WTC11 (cell line): ENCODE measurements at regions not wholly inside any gene's neighbourhood (a gene's known extent, or its start where the extent isn't known, plus 50 kb on each side); places are given as distances from the start of the nearest gene placed in this dataset.

Source experiments
- ATAC-seq: fragments of 200-7000 bp; cut with Tn5 transposase; 2 replicates; pipeline ENCODE4 v1.10.0; 2021; ENCODE audit warnings: mild to moderate bottlenecking, moderate library complexity
- CTCF ChIA-PET: fragments of 300-600 bp; sonication (Branson Sonifier 250); formaldehyde crosslinking; loops from one replicate; lab custom pipeline; 2021; ENCODE audit warnings: antibody characterized with exemption; lab: Charles Lee
- POLR2A ChIA-PET: fragments of 350-600 bp; sonication (Branson Sonifier 250); formaldehyde crosslinking; loops from one replicate; lab custom pipeline; 2021; ENCODE audit warnings: antibody characterized with exemption; lab: Charles Lee
- DNase-seq: peaks from one replicate; pipeline ENCODE4 v3.0.0; 2021; ENCODE audit warnings: low spot score
- H3K27ac Mint-ChIP-seq: 2 replicates; pipeline ENCODE4 v1.8.0; 2021; ENCODE audit warnings: mixed read lengths
- H3K27me3 Mint-ChIP-seq: 2 replicates; pipeline ENCODE4 v1.8.0; 2021; ENCODE audit warnings: low read depth, mild to moderate bottlenecking, moderate library complexity, mixed read lengths
- H3K36me3 Mint-ChIP-seq: 2 replicates; pipeline ENCODE4 v1.8.0; 2021; ENCODE audit warnings: mixed read lengths
- H3K4me1 Mint-ChIP-seq: 2 replicates; pipeline ENCODE4 v1.8.0; 2022; ENCODE audit warnings: mixed read lengths
- H3K4me3 Mint-ChIP-seq: 2 replicates; pipeline ENCODE4 v1.8.0; 2021; ENCODE audit warnings: mild to moderate bottlenecking, moderate library complexity, mixed read lengths
- H3K9me3 Mint-ChIP-seq: 2 replicates; pipeline ENCODE4 v1.8.0; 2021; ENCODE audit warnings: mixed read lengths
- ATF2 ChIP-seq: sonication (generic); formaldehyde crosslinking; IDR thresholded peaks from 2 replicates; pipeline ENCODE4 v1.8.1; 2022; ENCODE audit warnings: low read depth, missing genetic modification reagents, borderline replicate concordance
- ATF6 ChIP-seq: sonication (generic); formaldehyde crosslinking; IDR thresholded peaks from 2 replicates; pipeline ENCODE4 v1.8.1; 2023; ENCODE audit warnings: mild to moderate bottlenecking, missing genetic modification reagents
- CBFB ChIP-seq: sonication (generic); formaldehyde crosslinking; IDR thresholded peaks from 2 replicates; pipeline ENCODE4 v1.8.1; 2022; ENCODE audit warnings: mild to moderate bottlenecking, low read depth, missing genetic modification reagents
- CREB1 ChIP-seq: sonication (generic); formaldehyde crosslinking; IDR thresholded peaks from 2 replicates; pipeline ENCODE4 v1.8.0; 2023; ENCODE audit warnings: mild to moderate bottlenecking, missing genetic modification reagents
- E2F1 ChIP-seq: sonication (generic); formaldehyde crosslinking; IDR thresholded peaks from 2 replicates; pipeline ENCODE4 v1.8.0; 2022; ENCODE audit warnings: mild to moderate bottlenecking, missing genetic modification reagents
- FOXJ3 ChIP-seq: sonication (generic); formaldehyde crosslinking; IDR thresholded peaks from 2 replicates; pipeline ENCODE4 v1.9.0; 2021; ENCODE audit warnings: missing genetic modification reagents, mild to moderate bottlenecking, borderline replicate concordance
- FOXK1 ChIP-seq: sonication (generic); formaldehyde crosslinking; IDR thresholded peaks from 2 replicates; pipeline ENCODE4 v1.8.0; 2022; ENCODE audit warnings: mild to moderate bottlenecking, moderate library complexity, missing genetic modification reagents
- MLX ChIP-seq: sonication (generic); formaldehyde crosslinking; IDR thresholded peaks from 2 replicates; pipeline ENCODE4 v1.8.1; 2023; ENCODE audit warnings: mild to moderate bottlenecking, missing genetic modification reagents, moderate library complexity
- MXD4 ChIP-seq: fragments of 250-450 bp; sonication (Bioruptor Pico); IDR thresholded peaks from 2 replicates; pipeline ENCODE4 v1.8.0; 2021; ENCODE audit warnings: mild to moderate bottlenecking, moderate library complexity, borderline replicate concordance
- NFATC4 ChIP-seq: fragments of 250-450 bp; sonication (Bioruptor Pico); IDR thresholded peaks from 2 replicates; pipeline ENCODE4 v1.9.0; 2021; ENCODE audit warnings: mild to moderate bottlenecking
- NR2C2 ChIP-seq: sonication (generic); formaldehyde crosslinking; IDR thresholded peaks from 2 replicates; pipeline ENCODE4 v1.8.0; 2022; ENCODE audit warnings: mild to moderate bottlenecking, missing genetic modification reagents
- OVOL2 ChIP-seq: fragments of 250-450 bp; sonication (Bioruptor Pico); IDR thresholded peaks from 2 replicates; pipeline ENCODE4 v1.9.0; 2021; ENCODE audit warnings: mild to moderate bottlenecking, borderline replicate concordance
- PRRX2 ChIP-seq: fragments of 250-450 bp; sonication (Bioruptor Pico); IDR thresholded peaks from 2 replicates; pipeline ENCODE4 v1.8.0; 2021; ENCODE audit warnings: mild to moderate bottlenecking
- SMAD4 ChIP-seq: sonication (generic); formaldehyde crosslinking; IDR thresholded peaks from 2 replicates; pipeline ENCODE4 v1.8.0; 2022; ENCODE audit warnings: mild to moderate bottlenecking, missing genetic modification reagents
- TEAD1 ChIP-seq: sonication (generic); formaldehyde crosslinking; IDR thresholded peaks from 2 replicates; pipeline ENCODE4 v1.8.0; 2022; ENCODE audit warnings: mild to moderate bottlenecking, missing genetic modification reagents
- ZBTB21 ChIP-seq: sonication (generic); formaldehyde crosslinking; IDR thresholded peaks from 2 replicates; pipeline ENCODE4 v1.8.1; 2023; ENCODE audit warnings: mild to moderate bottlenecking, missing genetic modification reagents, borderline replicate concordance
- ZBTB43 ChIP-seq: sonication (generic); formaldehyde crosslinking; IDR thresholded peaks from 2 replicates; pipeline ENCODE4 v1.8.1; 2023; ENCODE audit warnings: mild to moderate bottlenecking, missing genetic modification reagents
- ZNF396 ChIP-seq: fragments of 250-450 bp; sonication (Bioruptor Pico); IDR thresholded peaks from 2 replicates; pipeline ENCODE4 v1.8.0; 2021; ENCODE audit warnings: mild to moderate bottlenecking, moderate library complexity, borderline replicate concordance
- ZNF416 ChIP-seq: fragments of 250-450 bp; sonication (Bioruptor Pico); IDR thresholded peaks from 2 replicates; pipeline ENCODE4 v1.9.0; 2021; ENCODE audit warnings: mild to moderate bottlenecking, inconsistent platforms
- ZNF423 ChIP-seq: fragments of 250-450 bp; sonication (Bioruptor Pico); IDR thresholded peaks from 2 replicates; pipeline ENCODE4 v2.1.2; 2022; ENCODE audit warnings: mild to moderate bottlenecking, moderate library complexity
- ZNF425 ChIP-seq: fragments of 250-450 bp; sonication (Bioruptor Pico); conservative IDR thresholded peaks from 2 replicates; pipeline ENCODE4 v1.9.0; 2021; ENCODE audit warnings: mild to moderate bottlenecking
- ZNF532 ChIP-seq: fragments of 250-450 bp; sonication (Bioruptor Pico); IDR thresholded peaks from 2 replicates; pipeline ENCODE4 v1.9.0; 2021; ENCODE audit warnings: mild to moderate bottlenecking, borderline replicate concordance

- DNase-seq (no peak), ATAC-seq (no peak)
- ChIA-PET POLR2A (no interaction called here), CTCF (no interaction called here)
- H3K4me3 Mint-ChIP-seq, result no peak overlapping the region
- no peaks in the 10 kb centered on the region; the same call in none of the 2 replicates for H3K27me3 Mint-ChIP-seq
- no peaks in the 10 kb centered on the region for H3K4me1 Mint-ChIP-seq
- H3K27ac Mint-ChIP-seq, result no peak overlapping the region
- peaks cover 72% of the 10 kb centered on the region for H3K36me3 Mint-ChIP-seq
- no peak for TF ChIP-seq ATF2 (CRISPR knock-in tag)
- TF ChIP-seq PRRX2 (CRISPR knock-in tag), result no peak
- TF ChIP-seq MLX (CRISPR knock-in tag), result no peak
- TF ChIP-seq ZBTB43 (CRISPR knock-in tag), result no peak
- no peak for TF ChIP-seq NFATC4 (CRISPR knock-in tag)
- TF ChIP-seq ZNF423, result no peak
- TF ChIP-seq ZBTB21 (CRISPR knock-in tag), result no peak
- no peak for TF ChIP-seq ZNF396
- no peak for TF ChIP-seq TEAD1 (CRISPR knock-in tag)
- TF ChIP-seq MXD4, result no peak
- TF ChIP-seq FOXJ3 (CRISPR knock-in tag), result no peak
- H3K9me3 Mint-ChIP-seq, result peaks cover 83% of the 10 kb centered on the region
Observed at GRCh38 chr16:5965321-5965720, 867.7 kb upstream of the EEF2KMT start.

GRCh38 chr16:5951486-5951885 lies 853.9 kb upstream of the EEF2KMT start:
- peaks cover 77% of the 10 kb centered on the region for H3K9me3 Mint-ChIP-seq
- DNase-seq (no peak), ATAC-seq (no peak)
- no peaks in the 10 kb centered on the region for H3K4me1 Mint-ChIP-seq
- POLR2A ChIA-PET, result no interaction called here
- no peaks in the 10 kb centered on the region for H3K27me3 Mint-ChIP-seq
- H3K36me3 Mint-ChIP-seq, result peaks cover 69% of the 10 kb centered on the region
- H3K4me3 Mint-ChIP-seq, result no peak overlapping the region
- no peak overlapping the region for H3K27ac Mint-ChIP-seq
- CTCF ChIA-PET, result no interaction called here
- no peak for TF ChIP-seq ATF6 (CRISPR knock-in tag)
- TF ChIP-seq ZNF396, result no peak
- no peak for TF ChIP-seq TEAD1 (CRISPR knock-in tag)
- TF ChIP-seq NR2C2, result no peak
- no peak for TF ChIP-seq ZNF425 (CRISPR knock-in tag)
- no peak for TF ChIP-seq ZBTB43 (CRISPR knock-in tag)
- TF ChIP-seq CREB1 (CRISPR knock-in tag), result no peak
- no peak for TF ChIP-seq OVOL2 (CRISPR knock-in tag)
- no peak for TF ChIP-seq CBFB (CRISPR knock-in tag)
- no peak for TF ChIP-seq ZNF532 (CRISPR knock-in tag)
- no peak for TF ChIP-seq ZNF416 (CRISPR knock-in tag)
- TF ChIP-seq SMAD4, result no peak
- no peak for TF ChIP-seq E2F1 (CRISPR knock-in tag)
- TF ChIP-seq FOXK1 (CRISPR knock-in tag), result no peak
